B cell (primary cell): ENCODE measurements at regions not wholly inside any gene's neighbourhood (a gene's known extent, or its start where the extent isn't known, plus 50 kb on each side); places are given as distances from the start of the nearest gene placed in this dataset.

ENCODE experiments used
- ATAC-seq: fragments of 200-7000 bp; cut with Tn5 transposase; one replicate; pipeline ENCODE4 v1.10.0; 2021; ENCODE audit warnings: low read depth, mild to moderate bottlenecking, moderate number of reproducible peaks, moderate library complexity
- CTCF ChIA-PET: fragments of 350-600 bp; sonication (Branson Sonifier 250); formaldehyde crosslinking; loops from one replicate; lab custom pipeline; 2021; ENCODE audit warnings: antibody characterized with exemption, inconsistent platforms; lab: Charles Lee
- POLR2A ChIA-PET: fragments of 350-600 bp; sonication (Branson Sonifier 250); formaldehyde crosslinking; loops from one replicate; lab custom pipeline; 2021; ENCODE audit warnings: antibody characterized with exemption; lab: Charles Lee
- DNase-seq: peaks from one replicate; pipeline ENCODE4 v3.0.0; 2013
- H2AFZ ChIP-seq: 2 replicates; pipeline ENCODE4 v1.6.1; 2012; ENCODE audit warnings: mild to moderate bottlenecking, low read depth, low read length; ENCODE audit not compliant: insufficient read depth, poor library complexity, severe bottlenecking
- H3K27ac ChIP-seq, 2 donors: 1 replicate in 1 of 2; 2 replicates in 1 of 2; pipeline ENCODE4 v1.5.1; 2012 to 2013; ENCODE audit warnings: low read length in 2 of 2, mild to moderate bottlenecking in 2 of 2, moderate library complexity in 1 of 2
- H3K27me3 ChIP-seq, 4 experiments: fragments of 200-600 bp in 1 of 4; sonication (generic) in 1 of 4; replicated peaks in 1 of 4; 1 replicate in 2 of 4; 2 replicates in 2 of 4; pipeline versions ENCODE4 v1.6.1 to v1.7.0; 2013 to 2016; ENCODE audit warnings: low read length in 3 of 4, mild to moderate bottlenecking in 2 of 4, mixed read lengths in 1 of 4, moderate library complexity in 1 of 4; ENCODE audit not compliant: insufficient read depth in 4 of 4, control insufficient read depth in 3 of 4; ENCODE audit errors: control extremely low read depth in 1 of 4
- H3K36me3 ChIP-seq, 2 experiments: replicated peaks in 1 of 2; 1 replicate in 1 of 2; 2 replicates in 1 of 2; pipeline versions ENCODE4 v1.6.1 to v1.7.1; 2013; ENCODE audit warnings: low read length in 1 of 2; ENCODE audit not compliant: insufficient read depth in 2 of 2, control insufficient read depth in 1 of 2; ENCODE audit errors: control extremely low read depth in 1 of 2, extremely low read depth in 1 of 2
- H3K4me1 ChIP-seq, 2 donors: fragments of 200-600 bp in 1 of 2; sonication (generic) in 1 of 2; 1 replicate in 1 of 2; 2 replicates in 1 of 2; pipeline versions ENCODE4 v1.5.1 to v1.6.1; 2013 to 2017; ENCODE audit warnings: low read length in 2 of 2; ENCODE audit not compliant: control insufficient read depth in 2 of 2, insufficient read depth in 2 of 2
- H3K4me2 ChIP-seq: replicated peaks from 2 replicates; pipeline ENCODE3; 2012; ENCODE audit warnings: mild to moderate bottlenecking, low read depth, low read length; ENCODE audit not compliant: poor library complexity, severe bottlenecking
- H3K4me3 ChIP-seq, 5 experiments: fragments of 200-600 bp in 1 of 5; sonication (generic) in 1 of 5; 1 replicate in 3 of 5; 2 replicates in 2 of 5; pipeline versions ENCODE4 v1.5.1 to v1.7.0; 2011 to 2016; ENCODE audit warnings: low read length in 4 of 5, mild to moderate bottlenecking in 4 of 5, low read depth in 2 of 5, control low read depth in 1 of 5, moderate library complexity in 1 of 5; ENCODE audit not compliant: insufficient read depth in 1 of 5; ENCODE audit errors: control extremely low read depth in 1 of 5, extremely low read depth in 1 of 5
- H3K79me2 ChIP-seq: fragments of 200-600 bp; sonication (generic); one replicate; pipeline ENCODE4 v1.6.0; 2016; ENCODE audit warnings: low read length; ENCODE audit not compliant: control insufficient read depth, insufficient read depth
- H3K9ac ChIP-seq: fragments of 200-600 bp; sonication (generic); 2 replicates; pipeline ENCODE4 v1.6.1; 2017; ENCODE audit warnings: mild to moderate bottlenecking, low read length, moderate library complexity
- H3K9me3 ChIP-seq, 3 donors: one replicate each; pipeline versions ENCODE4 v1.6.1 to v1.7.1; 2013; ENCODE audit warnings: low read length in 2 of 3; ENCODE audit not compliant: control insufficient read depth in 2 of 3, insufficient read depth in 1 of 3; ENCODE audit errors: control extremely low read depth in 1 of 3
- H4K20me1 ChIP-seq: 2 replicates; pipeline ENCODE4 v1.6.0; 2012; ENCODE audit warnings: mild to moderate bottlenecking, low read length; ENCODE audit not compliant: insufficient read depth, control insufficient read depth, poor library complexity, severe bottlenecking
- H3K27ac Mint-ChIP-seq: one replicate; pipeline ENCODE4 v1.8.0; 2021; ENCODE audit warnings: mixed read lengths
- H3K27me3 Mint-ChIP-seq: one replicate; pipeline ENCODE4 v1.8.0; 2021; ENCODE audit warnings: mixed read lengths
- H3K4me1 Mint-ChIP-seq: one replicate; pipeline ENCODE4 v1.8.0; 2021; ENCODE audit warnings: mixed read lengths
- H3K4me3 Mint-ChIP-seq: one replicate; pipeline ENCODE4 v1.8.0; 2021; ENCODE audit warnings: mixed read lengths
- H3K9me3 Mint-ChIP-seq: one replicate; pipeline ENCODE4 v1.8.0; 2022; ENCODE audit warnings: mixed read lengths; ENCODE audit not compliant: insufficient read depth
- EZH2 ChIP-seq: IDR thresholded peaks from 2 replicates; pipeline ENCODE4 v1.6.1; 2012; ENCODE audit warnings: borderline replicate concordance, low read depth, mild to moderate bottlenecking, moderate library complexity, low read length; ENCODE audit not compliant: insufficient read depth, poor library complexity, severe bottlenecking
- WGBS: methylation state at CpG from one replicate; pipeline ENCODE4 v1.1.5; 2013; ENCODE audit warnings: missing lambda C conversion rate; ENCODE audit not compliant: insufficient coverage; 5-methylcytosine and 5-hydroxymethylcytosine counted together
- intact Hi-C: fragments of 100-400 bp; cut with micrococcal nuclease; formaldehyde crosslinking; loops from one replicate; pipeline ENCODE4 v1.10.0; 2022
- TF ChIP-seq, protein P1 (sequence below): fragments of 200-600 bp; IDR thresholded peaks from one replicate; pipeline ENCODE4 v1.8.0; 2022; ENCODE audit warnings: antibody characterized with exemption, mild to moderate bottlenecking

DNA sequence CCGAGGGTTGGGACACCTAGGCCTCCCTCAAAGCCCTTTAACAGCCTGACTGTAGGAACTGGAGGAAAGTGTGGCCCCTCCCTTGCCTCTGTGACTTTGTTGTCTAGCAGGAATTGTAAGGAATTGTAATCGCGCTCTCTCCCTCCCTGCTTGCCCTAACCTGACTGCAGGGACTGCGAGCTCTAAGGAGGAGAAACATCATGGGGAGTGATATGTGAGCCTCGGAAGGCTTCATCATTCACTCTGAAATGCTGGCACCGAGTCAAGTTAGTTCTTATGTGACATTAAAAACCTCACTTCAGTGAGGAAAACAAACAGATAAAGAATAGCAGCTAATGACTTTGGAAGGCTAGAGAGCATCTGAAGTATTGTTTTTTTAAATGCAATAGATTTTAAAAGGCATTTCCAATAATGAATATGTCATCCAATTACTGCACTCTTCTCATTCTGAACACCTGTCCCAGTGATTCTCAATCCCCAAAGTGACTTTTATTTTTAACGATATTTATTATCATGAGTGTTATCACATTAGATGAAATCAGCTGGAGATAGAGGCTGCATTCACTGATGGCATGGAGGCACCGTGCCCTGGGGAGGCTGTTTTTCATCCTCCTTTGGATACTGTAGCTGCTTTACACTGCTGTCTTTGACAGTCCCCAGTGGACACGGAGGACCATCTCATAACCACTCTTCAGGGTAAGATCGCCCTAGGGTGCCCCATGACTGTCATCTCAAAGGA is 58.5 kb upstream of the NTM start:
- intact Hi-C loops, result no loop called here
- CTCF ChIA-PET, result no interaction called here
- no peaks in the 10 kb centered on the region for H3K27me3 Mint-ChIP-seq

More for the DNA sequence above, 58.5 kb upstream of the NTM start:
- Histone ChIP-seq H3K4me3 (no peak overlapping the region), H3K27ac (no peak overlapping the region), H2AFZ (no peak overlapping the region), H3K4me1 (no peaks in the 10 kb centered on the region), H4K20me1 (no peaks in the 10 kb centered on the region), H3K9me3 (no peaks in the 10 kb centered on the region), H3K27me3 (no peaks in the 10 kb centered on the region), H3K36me3 (no peaks in the 10 kb centered on the region), H3K79me2 (no peaks in the 10 kb centered on the region), H3K4me2 (no peak overlapping the region), H3K9ac (no peak overlapping the region)
- H3K9me3 Mint-ChIP-seq, result peaks cover 5% of the 10 kb centered on the region
- POLR2A ChIA-PET, result no interaction called here
- H3K4me3 Mint-ChIP-seq, result no peak overlapping the region
- TF ChIP-seq, protein P1, sequence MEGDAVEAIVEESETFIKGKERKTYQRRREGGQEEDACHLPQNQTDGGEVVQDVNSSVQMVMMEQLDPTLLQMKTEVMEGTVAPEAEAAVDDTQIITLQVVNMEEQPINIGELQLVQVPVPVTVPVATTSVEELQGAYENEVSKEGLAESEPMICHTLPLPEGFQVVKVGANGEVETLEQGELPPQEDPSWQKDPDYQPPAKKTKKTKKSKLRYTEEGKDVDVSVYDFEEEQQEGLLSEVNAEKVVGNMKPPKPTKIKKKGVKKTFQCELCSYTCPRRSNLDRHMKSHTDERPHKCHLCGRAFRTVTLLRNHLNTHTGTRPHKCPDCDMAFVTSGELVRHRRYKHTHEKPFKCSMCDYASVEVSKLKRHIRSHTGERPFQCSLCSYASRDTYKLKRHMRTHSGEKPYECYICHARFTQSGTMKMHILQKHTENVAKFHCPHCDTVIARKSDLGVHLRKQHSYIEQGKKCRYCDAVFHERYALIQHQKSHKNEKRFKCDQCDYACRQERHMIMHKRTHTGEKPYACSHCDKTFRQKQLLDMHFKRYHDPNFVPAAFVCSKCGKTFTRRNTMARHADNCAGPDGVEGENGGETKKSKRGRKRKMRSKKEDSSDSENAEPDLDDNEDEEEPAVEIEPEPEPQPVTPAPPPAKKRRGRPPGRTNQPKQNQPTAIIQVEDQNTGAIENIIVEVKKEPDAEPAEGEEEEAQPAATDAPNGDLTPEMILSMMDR, result no peak
- no peak for TF ChIP-seq EZH2
- 78% methylated on average over 4 of the region's 10 CpGs for WGBS
- no peak overlapping the region for H3K27ac Mint-ChIP-seq
- no peaks in the 10 kb centered on the region for H3K4me1 Mint-ChIP-seq
- ATAC-seq (no peak), DNase-seq (no peak)
